AG10803 (cell line): ENCODE measurements at regions not wholly inside any gene's neighbourhood (a gene's known extent, or its start where the extent isn't known, plus 50 kb on each side); places are given as distances from the start of the nearest gene placed in this dataset.

Source experiments
- DNase-seq: peaks from one replicate; pipeline ENCODE4 v3.0.0; 2010; ENCODE audit warnings: low read depth
- H3K4me3 ChIP-seq: 2 replicates; pipeline ENCODE4 v1.5.1; 2011; ENCODE audit warnings: mild to moderate bottlenecking, low read length, control low read depth
- TF ChIP-seq, protein P1 (sequence below): conservative IDR thresholded peaks from 2 replicates; pipeline ENCODE4 v1.5.1; 2011; ENCODE audit warnings: mild to moderate bottlenecking, low read length, control low read depth, inconsistent platforms

DNA sequence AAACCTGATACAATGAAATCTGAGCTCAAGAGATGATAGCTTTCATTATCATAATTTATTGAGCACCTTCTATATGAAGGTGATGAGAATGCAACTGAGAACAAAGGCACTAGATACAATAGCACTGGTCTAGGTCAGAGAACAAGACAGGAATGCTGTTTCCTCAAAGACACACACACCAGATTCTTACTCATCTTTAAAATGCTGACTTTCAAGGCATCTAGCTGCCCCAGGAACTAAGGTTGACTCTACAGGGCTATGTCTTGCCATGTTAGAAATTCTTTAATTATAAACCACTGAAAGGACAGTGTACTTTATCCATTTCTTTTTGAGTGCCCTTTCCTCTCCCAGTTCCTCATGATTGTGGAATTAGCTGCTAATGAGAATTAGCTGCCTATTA, 195.4 kb upstream of the RMST start:
- no peak overlapping the region for H3K4me3 ChIP-seq
- DNase-seq = no peak
- TF ChIP-seq, protein P1, sequence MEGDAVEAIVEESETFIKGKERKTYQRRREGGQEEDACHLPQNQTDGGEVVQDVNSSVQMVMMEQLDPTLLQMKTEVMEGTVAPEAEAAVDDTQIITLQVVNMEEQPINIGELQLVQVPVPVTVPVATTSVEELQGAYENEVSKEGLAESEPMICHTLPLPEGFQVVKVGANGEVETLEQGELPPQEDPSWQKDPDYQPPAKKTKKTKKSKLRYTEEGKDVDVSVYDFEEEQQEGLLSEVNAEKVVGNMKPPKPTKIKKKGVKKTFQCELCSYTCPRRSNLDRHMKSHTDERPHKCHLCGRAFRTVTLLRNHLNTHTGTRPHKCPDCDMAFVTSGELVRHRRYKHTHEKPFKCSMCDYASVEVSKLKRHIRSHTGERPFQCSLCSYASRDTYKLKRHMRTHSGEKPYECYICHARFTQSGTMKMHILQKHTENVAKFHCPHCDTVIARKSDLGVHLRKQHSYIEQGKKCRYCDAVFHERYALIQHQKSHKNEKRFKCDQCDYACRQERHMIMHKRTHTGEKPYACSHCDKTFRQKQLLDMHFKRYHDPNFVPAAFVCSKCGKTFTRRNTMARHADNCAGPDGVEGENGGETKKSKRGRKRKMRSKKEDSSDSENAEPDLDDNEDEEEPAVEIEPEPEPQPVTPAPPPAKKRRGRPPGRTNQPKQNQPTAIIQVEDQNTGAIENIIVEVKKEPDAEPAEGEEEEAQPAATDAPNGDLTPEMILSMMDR = no peak

- TF ChIP-seq, protein P1 = no peak
- no peak overlapping the region for H3K4me3 ChIP-seq
- no peak for DNase-seq
Observed at GRCh38 chr12:97267594-97268202, 194.9 kb upstream of the RMST start.

DNA sequence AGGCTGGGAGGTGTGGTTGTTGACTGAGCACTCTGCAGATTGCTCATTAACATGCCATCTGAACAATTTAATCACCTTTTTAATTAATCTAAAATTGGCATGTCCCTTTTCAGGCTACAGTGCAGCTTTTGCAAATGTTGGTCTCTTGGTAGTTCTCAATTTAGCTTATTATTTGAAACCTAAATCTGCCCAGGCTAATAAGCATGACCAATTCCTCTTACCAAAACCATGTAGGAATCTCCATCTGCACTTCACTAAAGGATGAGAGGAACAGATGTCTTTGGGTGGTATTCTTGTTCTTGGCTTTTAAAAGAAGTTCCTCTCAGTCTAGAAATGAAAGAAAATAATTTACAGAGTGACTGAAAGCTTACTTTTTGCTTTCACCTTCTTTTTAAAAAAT, 190.1 kb upstream of the RMST start:
- no peak for DNase-seq
- no peak overlapping the region for H3K4me3 ChIP-seq
- TF ChIP-seq, protein P1 = no peak

DNA sequence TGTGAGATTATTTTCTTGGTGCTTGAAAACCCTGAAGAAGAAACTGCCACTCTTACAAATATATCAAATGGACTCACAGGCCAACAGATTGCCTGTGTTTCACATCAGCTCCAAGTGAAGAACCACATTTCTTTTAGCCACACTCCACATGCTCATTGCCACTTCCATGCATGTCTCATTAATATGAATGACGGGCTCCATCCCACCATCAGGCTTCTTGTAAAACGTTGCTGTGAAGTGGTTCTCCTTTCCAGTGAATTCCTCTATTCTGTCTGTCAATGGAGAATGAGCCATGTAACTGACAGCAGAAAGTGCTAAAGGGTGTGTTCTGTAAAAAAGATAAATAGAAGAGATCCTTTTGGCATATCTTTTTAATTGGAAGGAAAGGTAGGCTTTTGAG, 188.2 kb upstream of the RMST start:
- no peak overlapping the region for H3K4me3 ChIP-seq
- TF ChIP-seq, protein P1 = no peak

DNA sequence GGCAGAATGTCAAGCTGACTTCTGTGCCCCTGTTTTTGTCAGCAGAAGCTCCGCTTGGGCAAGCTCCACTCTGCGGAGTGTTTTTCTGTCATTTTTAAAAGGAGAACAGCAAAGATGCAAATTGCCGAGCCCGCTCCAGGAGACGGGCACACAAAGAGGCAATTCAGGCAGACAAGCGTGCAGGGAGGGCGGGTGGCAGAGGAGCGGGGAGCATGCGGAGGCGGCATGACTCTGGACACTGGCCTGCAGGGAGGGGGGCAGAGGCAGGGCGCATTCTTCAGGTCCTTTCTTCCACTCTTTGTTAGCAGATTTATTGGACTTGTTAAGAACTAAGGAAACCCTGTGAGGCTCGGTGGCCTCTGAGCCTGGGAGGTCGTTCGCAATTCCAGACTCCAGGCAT, 187.3 kb upstream of the RMST start:
- no peak for DNase-seq
- TF ChIP-seq, protein P1 = no peak
- H3K4me3 ChIP-seq = no peak overlapping the region

More for the DNA sequence above, 188.2 kb upstream of the RMST start:
- no peak for DNase-seq

- DNase-seq = no peak
- H3K4me3 ChIP-seq = no peak overlapping the region
- TF ChIP-seq, protein P1 = no peak
Observed at GRCh38 chr12:97275728-97276590, 186.6 kb upstream of the RMST start.
